ENCODE measurements at regions not wholly inside any gene's neighbourhood (a gene's known extent, or its start where the extent isn't known, plus 50 kb on each side); places are given as distances from the start of the nearest gene placed in this dataset.

GRCh38 chr18:38900445-38900844 lies 1334.8 kb upstream of the CELF4 start:
- no peak for DNase-seq

- DNase-seq, result no peak
Observed at GRCh38 chr18:38900031-38900430, 1334.4 kb upstream of the CELF4 start.

- no peak for DNase-seq
Observed at GRCh38 chr18:38899252-38899651, 1333.7 kb upstream of the CELF4 start.

GRCh38 chr18:38898167-38898566 lies 1332.6 kb upstream of the CELF4 start:
- no peak for DNase-seq

GRCh38 chr18:38895560-38895959 lies 1330.0 kb upstream of the CELF4 start:
- no peak for DNase-seq

- no peak for DNase-seq
Observed at GRCh38 chr18:38887671-38888020, 1322.0 kb upstream of the CELF4 start.

- no peak for DNase-seq
Observed at GRCh38 chr18:38886861-38887670, 1321.5 kb upstream of the CELF4 start.

GRCh38 chr18:38886235-38886634 lies 1320.6 kb upstream of the CELF4 start:
- DNase-seq, result no peak

- DNase-seq, result no peak
Observed at GRCh38 chr18:38884050-38884449, 1318.5 kb upstream of the CELF4 start.

- DNase-seq, result no peak
Observed at GRCh38 chr18:38883111-38883510, 1317.5 kb upstream of the CELF4 start.

- DNase-seq, result no peak
Observed at GRCh38 chr18:38879871-38880270, 1314.3 kb upstream of the CELF4 start.

- DNase-seq, result no peak
Observed at GRCh38 chr18:38872342-38872741, 1306.7 kb upstream of the CELF4 start.

GRCh38 chr18:38868757-38869156 lies 1303.2 kb upstream of the CELF4 start:
- DNase-seq, result no peak

- DNase-seq, result no peak
Observed at GRCh38 chr18:38867680-38868079, 1302.1 kb upstream of the CELF4 start.

GRCh38 chr18:38851526-38851925 lies 1285.9 kb upstream of the CELF4 start:
- no peak for DNase-seq

GRCh38 chr18:38847326-38847725 lies 1281.7 kb upstream of the CELF4 start:
- no peak for DNase-seq

GRCh38 chr18:38843291-38843690 lies 1277.7 kb upstream of the CELF4 start:
- DNase-seq, result no peak

- no peak for DNase-seq
Observed at GRCh38 chr18:38826247-38826646, 1260.6 kb upstream of the CELF4 start.

- DNase-seq, result no peak
Observed at GRCh38 chr18:38811209-38811608, 1245.6 kb upstream of the CELF4 start.

GRCh38 chr18:38810789-38811188 lies 1245.2 kb upstream of the CELF4 start:
- no peak for DNase-seq

- no peak for DNase-seq
Observed at GRCh38 chr18:38807915-38808314, 1242.3 kb upstream of the CELF4 start.

- no peak for DNase-seq
Observed at GRCh38 chr18:38805256-38805655, 1239.7 kb upstream of the CELF4 start.

GRCh38 chr18:38801640-38802039 lies 1236.0 kb upstream of the CELF4 start:
- no peak for DNase-seq

- no peak for DNase-seq
Observed at GRCh38 chr18:38796762-38797161, 1231.2 kb upstream of the CELF4 start.

GRCh38 chr18:38792731-38793130 lies 1227.1 kb upstream of the CELF4 start:
- DNase-seq, result no peak
